Panc1 (cell line): ENCODE measurements at regions not wholly inside any gene's neighbourhood (a gene's known extent, or its start where the extent isn't known, plus 50 kb on each side); places are given as distances from the start of the nearest gene placed in this dataset.

ENCODE experiments used
- ATAC-seq: fragments of 200-7000 bp; cut with Tn5 transposase; 2 replicates; pipeline ENCODE4 v1.9.1; 2020; ENCODE audit warnings: mild to moderate bottlenecking, moderate library complexity
- BruUV-seq: library from RNA; stranded (reverse); fragments of 400-500 nt; replicated peaks from 2 replicates; lab custom pipeline; 2021; lab: Mats Ljungman, UMichigan
- CTCF ChIA-PET: fragments of 300-600 bp; sonication (Branson Sonifier 250); formaldehyde crosslinking; loops from one replicate; lab custom pipeline; 2022; ENCODE audit warnings: antibody characterized with exemption; lab: Charles Lee
- POLR2A ChIA-PET: fragments of 300-600 bp; sonication (Branson Sonifier 250); formaldehyde crosslinking; loops from one replicate; lab custom pipeline; 2022; ENCODE audit warnings: antibody characterized with exemption; lab: Charles Lee
- DNase-seq: peaks from one replicate; pipeline ENCODE4 v3.0.0-alpha.2; 2010; ENCODE audit warnings: low read depth, low spot score
- H3K27ac ChIP-seq: 2 replicates; pipeline ENCODE4 v1.5.1; 2011; ENCODE audit warnings: mild to moderate bottlenecking, low read length, inconsistent platforms
- H3K27me3 ChIP-seq: fragments of 200-500 bp; sonication (Bioruptor generic); 2 replicates; pipeline ENCODE4 v1.6.0; 2014; ENCODE audit warnings: low read length, inconsistent platforms; ENCODE audit not compliant: control insufficient read depth, insufficient read depth
- H3K36me3 ChIP-seq: fragments of 200-500 bp; sonication (Bioruptor generic); 2 replicates; pipeline ENCODE4 v1.5.1; 2014; ENCODE audit warnings: inconsistent platforms, mild to moderate bottlenecking, low read length, moderate library complexity; ENCODE audit not compliant: control insufficient read depth, insufficient read depth
- H3K4me1 ChIP-seq: 2 replicates; pipeline ENCODE4 v1.5.1; 2011; ENCODE audit warnings: inconsistent platforms, mild to moderate bottlenecking, low read length, moderate library complexity; ENCODE audit not compliant: control insufficient read depth, insufficient read depth
- H3K4me3 ChIP-seq, 2 experiments: 2 replicates each; pipeline ENCODE4 v1.5.1; 2011 to 2012; ENCODE audit warnings: low read depth in 2 of 2, low read length in 2 of 2, mild to moderate bottlenecking in 2 of 2, inconsistent platforms in 1 of 2, moderate library complexity in 1 of 2
- H3K9me3 ChIP-seq: fragments of 200-500 bp; sonication (Bioruptor generic); 2 replicates; pipeline ENCODE4 v1.5.1; 2014; ENCODE audit warnings: low read depth, mild to moderate bottlenecking, inconsistent platforms, low read length, moderate library complexity; ENCODE audit not compliant: control insufficient read depth, insufficient read depth
- CTCF ChIP-seq: fragments of 450-650 bp; IDR thresholded peaks from 2 replicates; pipeline ENCODE4 v1.5.1; 2017; ENCODE audit warnings: mild to moderate bottlenecking
- POLR2AphosphoS5 ChIP-seq: IDR thresholded peaks from 2 replicates; pipeline ENCODE4 v1.6.1; 2012; ENCODE audit warnings: mild to moderate bottlenecking, low read depth, low read length, moderate library complexity
- SIN3A ChIP-seq: IDR thresholded peaks from 2 replicates; pipeline ENCODE4 v1.6.1; 2012; ENCODE audit warnings: low read depth, mild to moderate bottlenecking, low read length, moderate library complexity, borderline replicate concordance; ENCODE audit not compliant: insufficient read depth
- TCF7L2 ChIP-seq: IDR thresholded peaks from 2 replicates; pipeline ENCODE4 v1.6.1; 2011; ENCODE audit warnings: mild to moderate bottlenecking, low read depth, low read length, inconsistent platforms
- in situ Hi-C: cut with HindIII; loops from 2 replicates; pipeline ENCODE4 v1.10.0; 2016; ENCODE audit warnings: low sequenced_read_pairs, low pct_unique_long_range_greater_than_20kb
- intact Hi-C: fragments of 100-400 bp; cut with micrococcal nuclease; formaldehyde crosslinking; loops from one replicate; pipeline ENCODE4 v1.10.0; 2022; ENCODE audit not compliant: unreplicated experiment
- TF ChIP-seq, protein P1 (sequence below), 2 experiments: IDR thresholded peaks; 2 replicates each; pipeline ENCODE4 v1.6.1; 2011 to 2012; ENCODE audit warnings: low read depth in 2 of 2, control low read depth in 1 of 2, low read length in 1 of 2, mild to moderate bottlenecking in 1 of 2, moderate library complexity in 1 of 2; ENCODE audit not compliant: insufficient read depth in 1 of 2

- DNase-seq (no peak), ATAC-seq (no peak)
- no peaks in the 10 kb centered on the region for H3K9me3 ChIP-seq
- ChIA-PET CTCF (no interaction called here), POLR2A (no interaction called here)
- H3K36me3 ChIP-seq: no peaks in the 10 kb centered on the region
- H3K27me3 ChIP-seq: no peaks in the 10 kb centered on the region
- intact Hi-C loops (no loop called here), in situ Hi-C loops (no loop called here)
- H3K4me3 ChIP-seq: no peak overlapping the region
- TF ChIP-seq CTCF: no peak
- TF ChIP-seq TCF7L2: no peak
- no peak for TF ChIP-seq SIN3A
- no peak for TF ChIP-seq POLR2AphosphoS5
- TF ChIP-seq, protein P1, sequence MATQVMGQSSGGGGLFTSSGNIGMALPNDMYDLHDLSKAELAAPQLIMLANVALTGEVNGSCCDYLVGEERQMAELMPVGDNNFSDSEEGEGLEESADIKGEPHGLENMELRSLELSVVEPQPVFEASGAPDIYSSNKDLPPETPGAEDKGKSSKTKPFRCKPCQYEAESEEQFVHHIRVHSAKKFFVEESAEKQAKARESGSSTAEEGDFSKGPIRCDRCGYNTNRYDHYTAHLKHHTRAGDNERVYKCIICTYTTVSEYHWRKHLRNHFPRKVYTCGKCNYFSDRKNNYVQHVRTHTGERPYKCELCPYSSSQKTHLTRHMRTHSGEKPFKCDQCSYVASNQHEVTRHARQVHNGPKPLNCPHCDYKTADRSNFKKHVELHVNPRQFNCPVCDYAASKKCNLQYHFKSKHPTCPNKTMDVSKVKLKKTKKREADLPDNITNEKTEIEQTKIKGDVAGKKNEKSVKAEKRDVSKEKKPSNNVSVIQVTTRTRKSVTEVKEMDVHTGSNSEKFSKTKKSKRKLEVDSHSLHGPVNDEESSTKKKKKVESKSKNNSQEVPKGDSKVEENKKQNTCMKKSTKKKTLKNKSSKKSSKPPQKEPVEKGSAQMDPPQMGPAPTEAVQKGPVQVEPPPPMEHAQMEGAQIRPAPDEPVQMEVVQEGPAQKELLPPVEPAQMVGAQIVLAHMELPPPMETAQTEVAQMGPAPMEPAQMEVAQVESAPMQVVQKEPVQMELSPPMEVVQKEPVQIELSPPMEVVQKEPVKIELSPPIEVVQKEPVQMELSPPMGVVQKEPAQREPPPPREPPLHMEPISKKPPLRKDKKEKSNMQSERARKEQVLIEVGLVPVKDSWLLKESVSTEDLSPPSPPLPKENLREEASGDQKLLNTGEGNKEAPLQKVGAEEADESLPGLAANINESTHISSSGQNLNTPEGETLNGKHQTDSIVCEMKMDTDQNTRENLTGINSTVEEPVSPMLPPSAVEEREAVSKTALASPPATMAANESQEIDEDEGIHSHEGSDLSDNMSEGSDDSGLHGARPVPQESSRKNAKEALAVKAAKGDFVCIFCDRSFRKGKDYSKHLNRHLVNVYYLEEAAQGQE (IDR thresholded peaks at IDR 0.05; ENCODE audit: insufficient read depth in 1 of 2, low read depth in 2 of 2, low read length in 1 of 2): no peak
- no peaks in the 10 kb centered on the region for H3K4me1 ChIP-seq
- H3K27ac ChIP-seq: no peak overlapping the region
- no TSS peak for BruUV-seq
These were observed 255.2 kb upstream of the DDHD1 start for GRCh38 chr14:53408175-53408879.

- H3K4me3 ChIP-seq: no peak overlapping the region
- intact Hi-C loops: no loop called here
- no peaks in the 10 kb centered on the region for H3K27me3 ChIP-seq
- H3K4me1 ChIP-seq: no peaks in the 10 kb centered on the region
- no TSS peak for BruUV-seq
- no peaks in the 10 kb centered on the region for H3K36me3 ChIP-seq
- CTCF ChIA-PET: no interaction called here
- ATAC-seq (no peak), DNase-seq (no peak)
- POLR2A ChIA-PET: no interaction called here
- in situ Hi-C loops: no loop called here
- TF ChIP-seq TCF7L2 (no peak), CTCF (no peak), POLR2AphosphoS5 (no peak)
- TF ChIP-seq, protein P1 (IDR thresholded peaks at IDR 0.05; ENCODE audit: insufficient read depth in 1 of 2, low read depth in 2 of 2, low read length in 1 of 2): no peak
- no peak overlapping the region for H3K27ac ChIP-seq
- no peaks in the 10 kb centered on the region for H3K9me3 ChIP-seq
These were observed 253.4 kb upstream of the DDHD1 start for GRCh38 chr14:53406519-53406918.
